Common myeloid progenitor, CD34-positive (primary cell): ENCODE measurements at regions not wholly inside any gene's neighbourhood (a gene's known extent, or its start where the extent isn't known, plus 50 kb on each side); places are given as distances from the start of the nearest gene placed in this dataset.
"Not testable (repeated sequence)": the region's sequence is repeated elsewhere in the genome, so short reads cannot be mapped to it uniquely, and the experiment has no call there.

Experiments used
- CTCF ChIA-PET: fragments of 350-600 bp; sonication (Branson Sonifier 250); formaldehyde crosslinking; loops from one replicate; lab custom pipeline; 2021; ENCODE audit warnings: antibody characterized with exemption; lab: Charles Lee
- POLR2A ChIA-PET: fragments of 350-600 bp; sonication (Branson Sonifier 250); formaldehyde crosslinking; loops from one replicate; lab custom pipeline; 2021; ENCODE audit warnings: antibody characterized with exemption; lab: Charles Lee
- DNase-seq, 3 donors: peaks; one replicate each; pipeline versions ENCODE4 v3.0.0 to v3.0.0-alpha.2; 2013
- H3K27ac ChIP-seq, 2 experiments: 1 replicate in 1 of 2; 2 replicates in 1 of 2; pipeline ENCODE4 v1.7.0; 2013; ENCODE audit warnings: inconsistent platforms in 2 of 2, low read length in 2 of 2, mild to moderate bottlenecking in 2 of 2, low read depth in 1 of 2, moderate library complexity in 1 of 2; ENCODE audit not compliant: severe bottlenecking in 2 of 2, insufficient read depth in 1 of 2, poor library complexity in 1 of 2
- H3K27me3 ChIP-seq, 5 experiments: replicated peaks in 2 of 5; 1 replicate in 3 of 5; 2 replicates in 2 of 5; pipeline versions ENCODE4 v1.6.1 to v1.7.0; 2013; ENCODE audit warnings: low read length in 4 of 5, mild to moderate bottlenecking in 2 of 5, moderate library complexity in 2 of 5, inconsistent platforms in 1 of 5; ENCODE audit not compliant: insufficient read depth in 5 of 5, control insufficient read depth in 4 of 5
- H3K36me3 ChIP-seq, 4 experiments: 1 replicate in 2 of 4; 2 replicates in 2 of 4; pipeline versions ENCODE4 v1.6.1 to v1.7.0; 2013; ENCODE audit warnings: low read length in 3 of 4, control low read depth in 1 of 4, mild to moderate bottlenecking in 1 of 4; ENCODE audit not compliant: control insufficient read depth in 4 of 4, insufficient read depth in 4 of 4
- H3K4me1 ChIP-seq, 4 experiments: 1 replicate in 3 of 4; 2 replicates in 1 of 4; pipeline versions ENCODE4 v1.6.1 to v1.7.1; 2013; ENCODE audit warnings: low read length in 3 of 4, mild to moderate bottlenecking in 3 of 4, control low read depth in 1 of 4, inconsistent platforms in 1 of 4, moderate library complexity in 1 of 4; ENCODE audit not compliant: control insufficient read depth in 4 of 4, insufficient read depth in 4 of 4; ENCODE audit errors: control extremely low read depth in 1 of 4
- H3K4me3 ChIP-seq, 7 experiments: 1 replicate in 4 of 7; 2 replicates in 3 of 7; pipeline versions ENCODE4 v1.5.1 to v1.7.0; 2013; ENCODE audit warnings: mild to moderate bottlenecking in 7 of 7, low read length in 6 of 7, moderate library complexity in 6 of 7, inconsistent platforms in 2 of 7, low read depth in 2 of 7, control low read depth in 1 of 7; ENCODE audit not compliant: insufficient read depth in 4 of 7, control insufficient read depth in 1 of 7; ENCODE audit errors: extremely low read depth in 1 of 7
- H3K9me3 ChIP-seq, 5 experiments: 1 replicate in 4 of 5; 2 replicates in 1 of 5; pipeline versions ENCODE4 v1.6.1 to v1.7.1; 2013; ENCODE audit warnings: low read length in 4 of 5, mild to moderate bottlenecking in 2 of 5, inconsistent platforms in 1 of 5, low read depth in 1 of 5, moderate library complexity in 1 of 5; ENCODE audit not compliant: control insufficient read depth in 4 of 5, insufficient read depth in 2 of 5; ENCODE audit errors: control extremely low read depth in 1 of 5
- WGBS: methylation state at CpG from one replicate; pipeline ENCODE4 v1.1.5; 2013; ENCODE audit not compliant: insufficient coverage; 5-methylcytosine and 5-hydroxymethylcytosine counted together

GRCh38 chr6:26744837-26745282 is 85.3 kb upstream of the ZNF322 start:
- H3K36me3 ChIP-seq, H3K4me3 ChIP-seq, H3K27ac ChIP-seq, CTCF ChIA-PET, DNase-seq, H3K4me1 ChIP-seq, POLR2A ChIA-PET: not testable (repeated sequence)
- peaks cover 0 to 22% (median 14%) of the 10 kb centered on the region in 5 experiments for H3K9me3 ChIP-seq
- 0% methylated on average over 2 of the region's 8 CpGs for WGBS
- H3K27me3 ChIP-seq: peaks cover 8 to 61% (median 23%) of the 10 kb centered on the region in 5 experiments

- Histone ChIP-seq H3K9me3 (peaks cover 0 to 16% (median 14%) of the 10 kb centered on the region in 5 experiments), H3K27me3 (peaks cover 8 to 66% (median 23%) of the 10 kb centered on the region in 5 experiments)
- H3K36me3 ChIP-seq, H3K4me1 ChIP-seq, DNase-seq, POLR2A ChIA-PET, H3K4me3 ChIP-seq, H3K27ac ChIP-seq, CTCF ChIA-PET: not testable (repeated sequence)
- 28% methylated on average over 5 of the region's 8 CpGs for WGBS
Measured at GRCh38 chr6:26745964-26746363, 86.4 kb upstream of the ZNF322 start.

GRCh38 chr6:26749126-26749758 is 89.7 kb upstream of the ZNF322 start:
- H3K4me3 ChIP-seq, H3K27ac ChIP-seq: not testable (repeated sequence)
- WGBS: 17% methylated on average over 6 of the region's 25 CpGs

GRCh38 chr6:26749759-26750126 is 90.2 kb upstream of the ZNF322 start:
- CTCF ChIA-PET, H3K27ac ChIP-seq, H3K4me1 ChIP-seq, DNase-seq, POLR2A ChIA-PET, H3K4me3 ChIP-seq, H3K9me3 ChIP-seq, H3K36me3 ChIP-seq: not testable (repeated sequence)
- no CpG with 5 or more reads among the region's 9 CpGs for WGBS
- peaks cover 2 to 54% (median 17%) of the 10 kb centered on the region in 5 experiments for H3K27me3 ChIP-seq

More at GRCh38 chr6:26749126-26749758, 89.7 kb upstream of the ZNF322 start:
- peaks cover 3 to 54% (median 15%) of the 10 kb centered on the region in 5 experiments for H3K27me3 ChIP-seq
- H3K9me3 ChIP-seq, H3K36me3 ChIP-seq, H3K4me1 ChIP-seq, POLR2A ChIA-PET, DNase-seq, CTCF ChIA-PET: not testable (repeated sequence)

GRCh38 chr6:26754212-26754611 is 94.7 kb upstream of the ZNF322 start:
- 11% methylated on average over 3 of the region's 15 CpGs for WGBS
- POLR2A ChIA-PET: no interaction called here
- H3K9me3 ChIP-seq: peaks cover 0 to 3% (median 0%) of the 10 kb centered on the region in 5 experiments

GRCh38 chr6:26754801-26755200 is 95.3 kb upstream of the ZNF322 start:
- H3K4me3 ChIP-seq, H3K27ac ChIP-seq, DNase-seq, H3K9me3 ChIP-seq, H3K36me3 ChIP-seq, POLR2A ChIA-PET, CTCF ChIA-PET, H3K4me1 ChIP-seq: not testable (repeated sequence)
- peaks cover 0 to 50% (median 14%) of the 10 kb centered on the region in 5 experiments for H3K27me3 ChIP-seq
- 0% methylated on average over 5 of the region's 20 CpGs for WGBS

More at GRCh38 chr6:26754212-26754611, 94.7 kb upstream of the ZNF322 start:
- no peak overlapping the region for H3K4me3 ChIP-seq
- CTCF ChIA-PET: no interaction called here
- H3K36me3 ChIP-seq: no peaks in the 10 kb centered on the region
- no peak for DNase-seq
- no peaks in the 10 kb centered on the region for H3K4me1 ChIP-seq
- H3K27me3 ChIP-seq: peaks cover 0 to 50% (median 15%) of the 10 kb centered on the region in 5 experiments
- no peak overlapping the region for H3K27ac ChIP-seq

GRCh38 chr6:26756067-26756805 is 96.7 kb upstream of the ZNF322 start:
- CTCF ChIA-PET, POLR2A ChIA-PET: not testable (repeated sequence)
- peak in 1 of 3 donors; percentile 40 for DNase-seq

More at GRCh38 chr6:26756067-26756805, 96.7 kb upstream of the ZNF322 start:
- not testable (repeated sequence) for H3K27ac ChIP-seq, H3K36me3 ChIP-seq, H3K9me3 ChIP-seq, H3K4me1 ChIP-seq, H3K4me3 ChIP-seq
- 18% methylated on average over 3 of the region's 29 CpGs for WGBS
- H3K27me3 ChIP-seq: peaks cover 0 to 43% (median 14%) of the 10 kb centered on the region in 5 experiments
